Epithelial cell of proximal tubule (primary cell): ENCODE measurements at regions not wholly inside any gene's neighbourhood (a gene's known extent, or its start where the extent isn't known, plus 50 kb on each side); places are given as distances from the start of the nearest gene placed in this dataset.

Experiments
- DNase-seq: peaks from one replicate; pipeline ENCODE4 v3.0.0-alpha.2; 2011; ENCODE audit warnings: low read depth
- H3K4me3 ChIP-seq: 2 replicates; pipeline ENCODE4 v1.5.1; 2011; ENCODE audit warnings: low read depth, mild to moderate bottlenecking, low read length
- CTCF ChIP-seq: conservative IDR thresholded peaks from 2 replicates; pipeline ENCODE4 v1.5.1; 2012; ENCODE audit warnings: low read depth, mild to moderate bottlenecking, low read length

GRCh38 chr11:82056450-82056849 is 677.2 kb downstream of the FAM181B start:
- no peak for DNase-seq
- no peak overlapping the region for H3K4me3 ChIP-seq
- no peak for TF ChIP-seq CTCF

GRCh38 chr11:82049199-82049598 is 684.5 kb downstream of the FAM181B start:
- TF ChIP-seq CTCF: no peak
- DNase-seq: no peak
- H3K4me3 ChIP-seq: no peak overlapping the region

GRCh38 chr11:82047200-82047599 is 686.5 kb downstream of the FAM181B start:
- H3K4me3 ChIP-seq: no peak overlapping the region
- no peak for TF ChIP-seq CTCF

GRCh38 chr11:82046778-82047177 is 686.9 kb downstream of the FAM181B start:
- no peak overlapping the region for H3K4me3 ChIP-seq
- peak; percentile 25 for DNase-seq
- no peak for TF ChIP-seq CTCF

More at GRCh38 chr11:82047200-82047599, 686.5 kb downstream of the FAM181B start:
- no peak for DNase-seq

- no peak for TF ChIP-seq CTCF
- DNase-seq: no peak
- H3K4me3 ChIP-seq: no peak overlapping the region
Measured at GRCh38 chr11:82045748-82046457, 687.8 kb downstream of the FAM181B start.

GRCh38 chr11:82043316-82043715 is 690.3 kb downstream of the FAM181B start:
- TF ChIP-seq CTCF: no peak
- H3K4me3 ChIP-seq: no peak overlapping the region
- peak; percentile 10 for DNase-seq

GRCh38 chr11:82041764-82042163 is 691.9 kb downstream of the FAM181B start:
- no peak for TF ChIP-seq CTCF
- no peak overlapping the region for H3K4me3 ChIP-seq
- DNase-seq: no peak
